ENCODE measurements at regions not wholly inside any gene's neighbourhood (a gene's known extent, or its start where the extent isn't known, plus 50 kb on each side); places are given as distances from the start of the nearest gene placed in this dataset.

DNA sequence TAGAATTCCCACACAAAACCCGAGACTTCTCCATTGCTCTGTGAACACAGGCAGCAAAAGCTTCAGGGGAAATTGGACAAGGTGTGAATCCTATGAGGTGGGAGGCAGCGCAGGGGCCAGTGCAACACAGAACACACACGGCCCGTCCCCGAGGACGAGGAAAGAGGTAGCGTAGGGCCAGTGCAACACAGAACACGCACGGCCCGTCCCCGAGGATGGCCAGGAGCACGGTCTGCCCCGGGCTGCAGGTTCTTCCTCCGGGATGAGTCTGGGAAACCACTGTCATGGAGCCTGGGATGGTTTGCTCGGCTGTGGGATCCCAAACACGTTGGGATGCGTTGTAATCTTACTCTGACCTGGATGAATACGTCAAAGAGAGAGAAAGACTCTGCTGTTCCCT, 432.1 kb downstream of the GLRX3 start:
- no peaks in the 10 kb centered on the region for H3K27me3 Mint-ChIP-seq (ENCODE audit: unreplicated experiment)
- no peaks in the 10 kb centered on the region for H3K4me1 Mint-ChIP-seq (ENCODE audit: low read depth, unreplicated experiment)
- peaks cover 13% of the 10 kb centered on the region for H3K9me3 Mint-ChIP-seq (ENCODE audit: low read depth, unreplicated experiment)
- no peak for DNase-seq
- no peak overlapping the region for H3K27ac Mint-ChIP-seq (ENCODE audit: unreplicated experiment)
- BruUV-seq (replicated peaks): no TSS peak
- intact Hi-C loops (cut with micrococcal nuclease; ENCODE audit: unreplicated experiment): no loop called here
- TF ChIP-seq, protein P1, sequence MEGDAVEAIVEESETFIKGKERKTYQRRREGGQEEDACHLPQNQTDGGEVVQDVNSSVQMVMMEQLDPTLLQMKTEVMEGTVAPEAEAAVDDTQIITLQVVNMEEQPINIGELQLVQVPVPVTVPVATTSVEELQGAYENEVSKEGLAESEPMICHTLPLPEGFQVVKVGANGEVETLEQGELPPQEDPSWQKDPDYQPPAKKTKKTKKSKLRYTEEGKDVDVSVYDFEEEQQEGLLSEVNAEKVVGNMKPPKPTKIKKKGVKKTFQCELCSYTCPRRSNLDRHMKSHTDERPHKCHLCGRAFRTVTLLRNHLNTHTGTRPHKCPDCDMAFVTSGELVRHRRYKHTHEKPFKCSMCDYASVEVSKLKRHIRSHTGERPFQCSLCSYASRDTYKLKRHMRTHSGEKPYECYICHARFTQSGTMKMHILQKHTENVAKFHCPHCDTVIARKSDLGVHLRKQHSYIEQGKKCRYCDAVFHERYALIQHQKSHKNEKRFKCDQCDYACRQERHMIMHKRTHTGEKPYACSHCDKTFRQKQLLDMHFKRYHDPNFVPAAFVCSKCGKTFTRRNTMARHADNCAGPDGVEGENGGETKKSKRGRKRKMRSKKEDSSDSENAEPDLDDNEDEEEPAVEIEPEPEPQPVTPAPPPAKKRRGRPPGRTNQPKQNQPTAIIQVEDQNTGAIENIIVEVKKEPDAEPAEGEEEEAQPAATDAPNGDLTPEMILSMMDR (IDR thresholded peaks at IDR 0.05; ENCODE audit: unreplicated experiment): no peak
- CTCF ChIA-PET: no interaction called here
- H3K4me3 Mint-ChIP-seq (ENCODE audit: low read depth, unreplicated experiment): no peak overlapping the region
- H3K36me3 Mint-ChIP-seq (ENCODE audit: insufficient read depth, unreplicated experiment): no peaks in the 10 kb centered on the region

- intact Hi-C loops (cut with micrococcal nuclease; ENCODE audit: unreplicated experiment): no loop called here
- peaks cover 13% of the 10 kb centered on the region for H3K9me3 Mint-ChIP-seq (ENCODE audit: low read depth, unreplicated experiment)
- no peaks in the 10 kb centered on the region for H3K27me3 Mint-ChIP-seq (ENCODE audit: unreplicated experiment)
These were observed 433.9 kb downstream of the GLRX3 start for GRCh38 chr10:130570074-130570473.

DNA sequence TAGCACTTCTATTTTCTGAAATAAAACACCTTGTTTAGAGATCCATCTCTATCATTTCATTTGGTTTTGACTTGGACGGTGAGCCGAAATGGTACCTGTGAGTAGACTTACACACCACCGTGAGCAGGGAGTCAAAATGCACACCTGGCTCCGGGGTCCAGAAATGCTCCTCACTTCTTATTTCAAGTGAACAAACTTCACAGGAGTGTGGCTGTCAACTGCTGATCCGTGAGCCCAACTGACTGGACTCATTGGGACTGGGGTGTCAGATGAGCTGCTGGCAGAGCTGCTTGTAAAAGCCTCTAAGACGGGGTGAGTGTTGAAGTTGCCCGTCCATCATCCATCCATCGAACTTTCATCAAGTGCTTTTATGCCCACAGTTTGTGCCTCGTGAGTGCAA, 435.5 kb downstream of the GLRX3 start:
- CTCF ChIA-PET: no interaction called here
- no peak for DNase-seq
- intact Hi-C loops (cut with micrococcal nuclease; ENCODE audit: unreplicated experiment): no loop called here
- H3K4me3 Mint-ChIP-seq (ENCODE audit: low read depth, unreplicated experiment): no peak overlapping the region
- no peaks in the 10 kb centered on the region for H3K36me3 Mint-ChIP-seq (ENCODE audit: insufficient read depth, unreplicated experiment)
- H3K27me3 Mint-ChIP-seq (ENCODE audit: unreplicated experiment): no peaks in the 10 kb centered on the region
- BruUV-seq (replicated peaks): no TSS peak
- peaks cover 20% of the 10 kb centered on the region for H3K9me3 Mint-ChIP-seq (ENCODE audit: low read depth, unreplicated experiment)
- TF ChIP-seq, protein P1 (IDR thresholded peaks at IDR 0.05; ENCODE audit: unreplicated experiment): no peak
- no peaks in the 10 kb centered on the region for H3K4me1 Mint-ChIP-seq (ENCODE audit: low read depth, unreplicated experiment)
- H3K27ac Mint-ChIP-seq (ENCODE audit: unreplicated experiment): no peak overlapping the region

More at GRCh38 chr10:130570074-130570473, 433.9 kb downstream of the GLRX3 start:
- DNase-seq: no peak
- no peaks in the 10 kb centered on the region for H3K4me1 Mint-ChIP-seq (ENCODE audit: low read depth, unreplicated experiment)
- no peaks in the 10 kb centered on the region for H3K36me3 Mint-ChIP-seq (ENCODE audit: insufficient read depth, unreplicated experiment)
- no peak overlapping the region for H3K27ac Mint-ChIP-seq (ENCODE audit: unreplicated experiment)
- CTCF ChIA-PET: no interaction called here
- TF ChIP-seq, protein P1 (IDR thresholded peaks at IDR 0.05; ENCODE audit: unreplicated experiment): no peak
- BruUV-seq (replicated peaks): no TSS peak
- no peak overlapping the region for H3K4me3 Mint-ChIP-seq (ENCODE audit: low read depth, unreplicated experiment)

- CTCF ChIA-PET: no interaction called here
- TF ChIP-seq, protein P1 (IDR thresholded peaks at IDR 0.05; ENCODE audit: unreplicated experiment): no peak
These were observed 437.3 kb downstream of the GLRX3 start for GRCh38 chr10:130573446-130573845.

More at GRCh38 chr10:130573446-130573845, 437.3 kb downstream of the GLRX3 start:
- no peak for DNase-seq
- BruUV-seq (replicated peaks): no TSS peak
- Mint-ChIP-seq H3K9me3 (ENCODE audit: low read depth, unreplicated experiment) (peaks cover 21% of the 10 kb centered on the region), H3K4me3 (ENCODE audit: low read depth, unreplicated experiment) (no peak overlapping the region), H3K4me1 (ENCODE audit: low read depth, unreplicated experiment) (no peaks in the 10 kb centered on the region), H3K36me3 (ENCODE audit: insufficient read depth, unreplicated experiment) (no peaks in the 10 kb centered on the region), H3K27me3 (ENCODE audit: unreplicated experiment) (no peaks in the 10 kb centered on the region), H3K27ac (ENCODE audit: unreplicated experiment) (no peak overlapping the region)
- intact Hi-C loops (cut with micrococcal nuclease; ENCODE audit: unreplicated experiment): no loop called here
